Activated naive CD4-positive, alpha-beta T cell treated with anti-CD3 and anti-CD28 coated beads for 36 hours (primary cell): ENCODE measurements at regions not wholly inside any gene's neighbourhood (a gene's known extent, or its start where the extent isn't known, plus 50 kb on each side); places are given as distances from the start of the nearest gene placed in this dataset.

ENCODE experiments used
- CTCF ChIA-PET: fragments of 350-600 bp; sonication (Branson Sonifier 250); formaldehyde crosslinking; loops from one replicate; lab custom pipeline; 2021; ENCODE audit warnings: antibody characterized with exemption; lab: Charles Lee
- DNase-seq: peaks from one replicate; pipeline ENCODE4 v3.0.0-alpha.2; 2020
- H3K27ac Mint-ChIP-seq: one replicate; pipeline ENCODE4 v1.8.0; 2021; ENCODE audit warnings: mild to moderate bottlenecking, mixed read lengths
- H3K27me3 Mint-ChIP-seq: one replicate; pipeline ENCODE4 v1.8.0; 2021; ENCODE audit warnings: low read depth, mixed read lengths
- H3K36me3 Mint-ChIP-seq: one replicate; pipeline ENCODE4 v1.8.0; 2021; ENCODE audit warnings: low read depth, mixed read lengths
- H3K4me1 Mint-ChIP-seq: one replicate; pipeline ENCODE4 v1.8.0; 2021; ENCODE audit warnings: low read depth, mixed read lengths
- H3K4me3 Mint-ChIP-seq: one replicate; pipeline ENCODE4 v1.8.0; 2021; ENCODE audit warnings: mild to moderate bottlenecking, moderate library complexity, mixed read lengths
- H3K9me3 Mint-ChIP-seq: one replicate; pipeline ENCODE4 v1.8.0; 2021; ENCODE audit warnings: mixed read lengths
- intact Hi-C: fragments of 100-400 bp; cut with micrococcal nuclease; formaldehyde crosslinking; loops from one replicate; pipeline ENCODE4 v1.15.1; 2023

GRCh38 chr9:74334271-74334670, 162.9 kb upstream of the RORB start:
- Mint-ChIP-seq H3K4me1 (no peaks in the 10 kb centered on the region), H3K27ac (no peak overlapping the region), H3K9me3 (no peaks in the 10 kb centered on the region), H3K4me3 (no peak overlapping the region), H3K27me3 (peaks cover 3% of the 10 kb centered on the region), H3K36me3 (no peaks in the 10 kb centered on the region)
- intact Hi-C loops = no loop called here
- CTCF ChIA-PET = no interaction called here
- DNase-seq = no peak

DNA sequence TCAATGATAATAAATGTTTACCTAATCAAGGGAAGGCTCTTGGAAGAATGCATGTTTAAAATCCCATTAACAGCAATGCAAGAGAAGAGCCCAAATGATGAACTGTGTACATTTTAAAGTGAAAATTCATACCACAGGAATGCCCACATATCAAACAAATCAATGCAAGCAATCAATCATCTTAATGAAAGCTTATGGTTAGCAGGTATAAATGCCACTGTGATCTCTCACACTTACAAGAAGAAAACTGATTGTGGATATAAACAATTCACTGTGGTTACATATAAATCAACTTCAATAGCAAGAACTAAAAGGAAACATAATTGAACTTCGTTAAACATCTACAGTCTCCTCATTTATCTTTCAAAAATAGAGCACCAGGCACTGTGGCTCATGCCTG, 161.0 kb upstream of the RORB start:
- no peaks in the 10 kb centered on the region for H3K4me1 Mint-ChIP-seq

GRCh38 chr9:74348777-74349176, 148.4 kb upstream of the RORB start:
- CTCF ChIA-PET = interaction anchor here (0.6 kb wide), 1 partner anchor 220 kb away, joined by 3 read pairs; no protein-coding TSS in a partner anchor
- no peaks in the 10 kb centered on the region for H3K36me3 Mint-ChIP-seq
- DNase-seq = no peak
- H3K4me1 Mint-ChIP-seq = no peaks in the 10 kb centered on the region
- intact Hi-C loops = no loop called here
- no peaks in the 10 kb centered on the region for H3K27me3 Mint-ChIP-seq
- H3K9me3 Mint-ChIP-seq = peaks cover 2% of the 10 kb centered on the region
- no peak overlapping the region for H3K27ac Mint-ChIP-seq
- H3K4me3 Mint-ChIP-seq = no peak overlapping the region

More for the DNA sequence above, 161.0 kb upstream of the RORB start:
- H3K36me3 Mint-ChIP-seq = no peaks in the 10 kb centered on the region
- no peak overlapping the region for H3K4me3 Mint-ChIP-seq
- no peaks in the 10 kb centered on the region for H3K9me3 Mint-ChIP-seq
- no peak overlapping the region for H3K27ac Mint-ChIP-seq
- intact Hi-C loops = no loop called here
- no peak for DNase-seq
- H3K27me3 Mint-ChIP-seq = no peaks in the 10 kb centered on the region
- CTCF ChIA-PET = no interaction called here

GRCh38 chr9:74355107-74355506, 142.0 kb upstream of the RORB start:
- H3K4me1 Mint-ChIP-seq = no peaks in the 10 kb centered on the region
- H3K4me3 Mint-ChIP-seq = no peak overlapping the region
- no peaks in the 10 kb centered on the region for H3K27me3 Mint-ChIP-seq
- no peaks in the 10 kb centered on the region for H3K9me3 Mint-ChIP-seq
- intact Hi-C loops = no loop called here
- DNase-seq = no peak
- CTCF ChIA-PET = no interaction called here
- H3K36me3 Mint-ChIP-seq = no peaks in the 10 kb centered on the region
- no peak overlapping the region for H3K27ac Mint-ChIP-seq

DNA sequence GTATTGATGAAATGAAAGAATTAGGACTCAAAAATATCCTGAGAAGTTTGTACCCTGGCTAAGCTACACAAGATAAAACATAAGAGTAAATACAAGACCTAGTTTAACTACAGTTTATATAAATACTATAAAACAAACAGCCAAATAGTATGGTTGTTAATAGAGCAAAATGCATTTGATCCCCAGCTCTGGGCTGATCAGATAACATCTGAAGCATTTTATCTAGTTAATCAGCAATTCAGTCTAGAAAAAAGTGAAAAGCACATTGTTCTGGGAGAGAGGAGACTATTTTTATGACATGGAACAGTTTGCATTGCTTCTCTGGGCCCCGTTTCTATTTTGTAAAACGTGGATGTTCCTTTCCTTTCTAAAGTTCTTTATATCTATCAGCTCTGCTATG, 139.6 kb upstream of the RORB start:
- no peak for DNase-seq
- Mint-ChIP-seq H3K36me3 (no peaks in the 10 kb centered on the region), H3K27ac (no peak overlapping the region), H3K9me3 (no peaks in the 10 kb centered on the region), H3K4me1 (no peaks in the 10 kb centered on the region), H3K4me3 (no peak overlapping the region), H3K27me3 (no peaks in the 10 kb centered on the region)
- CTCF ChIA-PET = no interaction called here
- intact Hi-C loops = no loop called here

DNA sequence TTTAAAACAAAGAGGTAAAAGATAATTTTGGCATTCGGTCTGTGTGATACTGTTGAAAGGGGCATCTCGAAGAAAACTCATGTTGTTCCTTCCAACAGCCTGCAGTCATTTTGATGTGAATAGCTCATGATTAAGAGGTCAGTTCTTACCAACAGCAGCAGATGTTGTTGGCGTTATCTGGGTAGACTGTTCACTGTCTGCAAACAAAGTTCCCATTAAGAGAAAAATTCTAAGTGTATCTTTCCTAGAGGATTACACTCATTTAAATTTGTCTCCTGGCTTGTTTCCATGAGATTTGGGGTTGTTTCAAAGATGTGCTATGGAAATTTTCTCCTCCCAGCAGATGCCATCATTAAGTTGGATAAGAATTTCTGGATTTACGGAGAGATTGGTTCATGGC, 138.2 kb upstream of the RORB start:
- H3K4me1 Mint-ChIP-seq = no peaks in the 10 kb centered on the region
- no peaks in the 10 kb centered on the region for H3K9me3 Mint-ChIP-seq
- H3K27me3 Mint-ChIP-seq = no peaks in the 10 kb centered on the region
- intact Hi-C loops = no loop called here
- no peak for DNase-seq
- no peak overlapping the region for H3K4me3 Mint-ChIP-seq
- H3K27ac Mint-ChIP-seq = no peak overlapping the region
- CTCF ChIA-PET = no interaction called here
- H3K36me3 Mint-ChIP-seq = no peaks in the 10 kb centered on the region

DNA sequence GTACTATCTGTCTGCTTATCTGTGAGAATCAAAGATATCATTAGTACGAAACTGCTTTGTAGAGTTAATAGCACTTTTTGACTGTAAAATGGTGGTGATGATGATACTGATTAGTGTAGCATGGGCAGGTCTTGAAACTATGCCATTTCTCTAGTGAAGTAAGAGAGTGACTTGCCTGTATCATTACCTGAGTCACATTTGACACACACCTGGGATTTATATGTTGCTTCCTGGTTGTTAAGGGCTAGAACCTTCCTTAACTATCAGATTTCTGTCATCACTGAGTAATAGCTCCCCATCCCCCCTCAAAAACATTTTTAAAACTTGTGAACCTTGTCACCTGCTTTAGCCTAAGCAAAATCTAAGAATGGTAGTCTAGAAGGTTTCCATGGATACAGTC, 135.6 kb upstream of the RORB start:
- intact Hi-C loops = no loop called here
- no peaks in the 10 kb centered on the region for H3K36me3 Mint-ChIP-seq
- no peaks in the 10 kb centered on the region for H3K27me3 Mint-ChIP-seq
- no peak overlapping the region for H3K4me3 Mint-ChIP-seq
- H3K4me1 Mint-ChIP-seq = no peaks in the 10 kb centered on the region
- no peak for DNase-seq
- H3K27ac Mint-ChIP-seq = no peak overlapping the region
- no peaks in the 10 kb centered on the region for H3K9me3 Mint-ChIP-seq
- CTCF ChIA-PET = no interaction called here

GRCh38 chr9:74362423-74362822, 134.7 kb upstream of the RORB start:
- Mint-ChIP-seq H3K4me3 (no peak overlapping the region), H3K27me3 (no peaks in the 10 kb centered on the region), H3K36me3 (no peaks in the 10 kb centered on the region), H3K27ac (no peak overlapping the region), H3K4me1 (no peaks in the 10 kb centered on the region), H3K9me3 (no peaks in the 10 kb centered on the region)
- no peak for DNase-seq
- CTCF ChIA-PET = no interaction called here
- intact Hi-C loops = no loop called here

- no peaks in the 10 kb centered on the region for H3K9me3 Mint-ChIP-seq
- no peaks in the 10 kb centered on the region for H3K36me3 Mint-ChIP-seq
- intact Hi-C loops = no loop called here
- no peaks in the 10 kb centered on the region for H3K4me1 Mint-ChIP-seq
- no peak overlapping the region for H3K27ac Mint-ChIP-seq
- H3K4me3 Mint-ChIP-seq = no peak overlapping the region
- CTCF ChIA-PET = no interaction called here
- H3K27me3 Mint-ChIP-seq = peaks cover 2% of the 10 kb centered on the region
- DNase-seq = no peak
Observed at GRCh38 chr9:74366111-74366510, 131.0 kb upstream of the RORB start.

GRCh38 chr9:74369844-74370243, 127.3 kb upstream of the RORB start:
- no peaks in the 10 kb centered on the region for H3K36me3 Mint-ChIP-seq
- no peak overlapping the region for H3K27ac Mint-ChIP-seq
- CTCF ChIA-PET = no interaction called here
- no peak for DNase-seq
- no peaks in the 10 kb centered on the region for H3K4me1 Mint-ChIP-seq
- H3K27me3 Mint-ChIP-seq = peaks cover 2% of the 10 kb centered on the region
- no peak overlapping the region for H3K4me3 Mint-ChIP-seq
- intact Hi-C loops = no loop called here
- no peaks in the 10 kb centered on the region for H3K9me3 Mint-ChIP-seq

- no peak for DNase-seq
- Mint-ChIP-seq H3K27me3 (peaks cover 2% of the 10 kb centered on the region), H3K36me3 (no peaks in the 10 kb centered on the region), H3K4me1 (no peaks in the 10 kb centered on the region), H3K9me3 (no peaks in the 10 kb centered on the region), H3K4me3 (no peak overlapping the region), H3K27ac (no peak overlapping the region)
- CTCF ChIA-PET = no interaction called here
- intact Hi-C loops = no loop called here
Observed at GRCh38 chr9:74373348-74373747, 123.8 kb upstream of the RORB start.

DNA sequence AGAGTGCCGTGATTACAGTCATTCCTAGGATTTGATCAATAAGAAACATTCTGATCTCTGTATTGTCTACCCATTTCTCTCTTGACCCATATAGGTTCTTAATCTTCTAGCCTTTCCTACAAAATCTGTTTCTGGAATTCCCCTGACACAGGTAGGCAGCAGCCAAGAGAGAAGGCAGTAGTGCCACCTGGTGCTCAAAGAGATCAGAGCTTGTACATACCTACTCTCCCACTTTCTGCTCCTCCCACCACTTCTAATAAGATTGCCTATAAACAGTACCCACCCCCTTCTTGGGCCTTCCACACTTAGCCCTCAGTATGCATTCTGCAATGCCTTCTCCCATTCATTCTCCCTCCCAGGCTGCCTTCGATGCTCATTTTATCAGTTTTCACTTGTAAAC, 117.4 kb upstream of the RORB start:
- DNase-seq = peak; percentile 44
- Mint-ChIP-seq H3K9me3 (no peaks in the 10 kb centered on the region), H3K27ac (no peak overlapping the region), H3K4me1 (no peaks in the 10 kb centered on the region), H3K27me3 (no peaks in the 10 kb centered on the region), H3K4me3 (no peak overlapping the region), H3K36me3 (no peaks in the 10 kb centered on the region)
- intact Hi-C loops = loop anchor here (2.0 kb wide), 2 partner anchors 695 to 1179 kb away; no protein-coding TSS in a partner anchor
- CTCF ChIA-PET = no interaction called here

GRCh38 chr9:74391816-74392215, 105.3 kb upstream of the RORB start:
- Mint-ChIP-seq H3K27me3 (no peaks in the 10 kb centered on the region), H3K4me1 (no peaks in the 10 kb centered on the region), H3K36me3 (no peaks in the 10 kb centered on the region), H3K4me3 (no peak overlapping the region), H3K9me3 (peaks cover 2% of the 10 kb centered on the region), H3K27ac (no peak overlapping the region)
- no peak for DNase-seq
- CTCF ChIA-PET = no interaction called here
- intact Hi-C loops = loop anchor here (10.0 kb wide), 1 partner anchor 53 kb away; no protein-coding TSS in a partner anchor

GRCh38 chr9:74403581-74403980, 93.6 kb upstream of the RORB start:
- no peaks in the 10 kb centered on the region for H3K4me1 Mint-ChIP-seq
- H3K27me3 Mint-ChIP-seq = no peaks in the 10 kb centered on the region
- no peak for DNase-seq
- H3K4me3 Mint-ChIP-seq = no peak overlapping the region
- intact Hi-C loops = no loop called here
- no peak overlapping the region for H3K27ac Mint-ChIP-seq
- CTCF ChIA-PET = interaction anchor here (0.5 to 0.6 kb wide), 2 partner anchors 125 to 1058 kb away, joined by 3 read pairs; no protein-coding TSS in a partner anchor
- H3K36me3 Mint-ChIP-seq = no peaks in the 10 kb centered on the region
- H3K9me3 Mint-ChIP-seq = peaks cover 13% of the 10 kb centered on the region
